Stimulated activated CD8-positive, alpha-beta memory T cell treated with anti-CD3 and anti-CD28 coated beads, Interleukin-4, amount 100 ng/mL, for 24 hours (primary cell): ENCODE measurements at regions not wholly inside any gene's neighbourhood (a gene's known extent, or its start where the extent isn't known, plus 50 kb on each side); places are given as distances from the start of the nearest gene placed in this dataset.

ENCODE experiments used
- DNase-seq: peaks from one replicate; pipeline ENCODE4 v3.0.0-alpha.2; 2020; ENCODE audit warnings: low read depth

GRCh38 chr7:32140210-32140939 is 70.2 kb upstream of the PDE1C start:
- no peak for DNase-seq

- DNase-seq = no peak
Measured at GRCh38 chr7:32137059-32137458, 66.9 kb upstream of the PDE1C start.

- DNase-seq = no peak
Measured at GRCh38 chr7:32131091-32131490, 60.9 kb upstream of the PDE1C start.

- no peak for DNase-seq
Measured at GRCh38 chr7:32126843-32127242, 56.6 kb upstream of the PDE1C start.
